ENCODE measurements at regions not wholly inside any gene's neighbourhood (a gene's known extent, or its start where the extent isn't known, plus 50 kb on each side); places are given as distances from the start of the nearest gene placed in this dataset.
"Not testable (repeated sequence)": the region's sequence is repeated elsewhere in the genome, so short reads cannot be mapped to it uniquely, and the experiment has no call there.

GRCh38 chr4:83905952-83906351 is 370.0 kb downstream of the GPAT3 start:
- ATAC-seq, result no peak
- no peak for DNase-seq (ENCODE audit: missing footprints)

DNA sequence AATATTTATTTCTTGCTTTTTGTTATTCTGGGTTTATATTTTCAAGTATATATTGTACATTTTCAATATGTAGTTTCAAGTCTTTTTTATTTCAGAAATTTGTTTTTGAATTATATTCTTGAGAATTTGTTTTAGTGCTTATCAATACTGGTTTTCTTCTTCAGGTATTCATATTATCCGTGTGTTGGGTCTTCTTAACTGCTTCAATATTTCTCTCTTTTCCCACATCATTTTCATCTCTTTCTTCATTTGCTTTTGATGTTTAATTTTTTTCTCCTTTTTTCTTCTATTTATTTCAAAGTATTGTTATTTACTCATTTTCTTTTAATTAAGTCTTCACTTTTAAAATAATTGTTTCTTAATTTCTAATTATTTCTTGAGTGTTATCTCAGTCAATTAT is 367.8 kb downstream of the GPAT3 start:
- intact Hi-C loops (cut with DNase I), result not testable (repeated sequence)

More at GRCh38 chr4:83905952-83906351, 370.0 kb downstream of the GPAT3 start:
- intact Hi-C loops (cut with DNase I), result no loop called here

GRCh38 chr4:83894831-83895230 is 358.9 kb downstream of the GPAT3 start:
- intact Hi-C loops (cut with DNase I), result no loop called here
- DNase-seq (ENCODE audit: missing footprints) (no peak), ATAC-seq (no peak)

More for the DNA sequence above, 367.8 kb downstream of the GPAT3 start:
- ATAC-seq; DNase-seq (ENCODE audit: missing footprints): not testable (repeated sequence)

GRCh38 chr4:83890816-83891215 is 354.9 kb downstream of the GPAT3 start:
- no peak for ATAC-seq
- intact Hi-C loops (cut with DNase I), result no loop called here
- no peak for DNase-seq (ENCODE audit: missing footprints)

- ATAC-seq (no peak), DNase-seq (ENCODE audit: missing footprints) (no peak)
- intact Hi-C loops (cut with DNase I), result no loop called here
Measured at GRCh38 chr4:83890231-83890630, 354.3 kb downstream of the GPAT3 start.

- DNase-seq (ENCODE audit: missing footprints) (no peak), ATAC-seq (no peak)
- intact Hi-C loops (cut with DNase I), result no loop called here
Measured at GRCh38 chr4:83889802-83890201, 353.9 kb downstream of the GPAT3 start.

- intact Hi-C loops (cut with DNase I), result no loop called here
- ATAC-seq, result no peak
- no peak for DNase-seq (ENCODE audit: missing footprints)
Measured at GRCh38 chr4:83885256-83886182, 349.6 kb downstream of the GPAT3 start.

DNA sequence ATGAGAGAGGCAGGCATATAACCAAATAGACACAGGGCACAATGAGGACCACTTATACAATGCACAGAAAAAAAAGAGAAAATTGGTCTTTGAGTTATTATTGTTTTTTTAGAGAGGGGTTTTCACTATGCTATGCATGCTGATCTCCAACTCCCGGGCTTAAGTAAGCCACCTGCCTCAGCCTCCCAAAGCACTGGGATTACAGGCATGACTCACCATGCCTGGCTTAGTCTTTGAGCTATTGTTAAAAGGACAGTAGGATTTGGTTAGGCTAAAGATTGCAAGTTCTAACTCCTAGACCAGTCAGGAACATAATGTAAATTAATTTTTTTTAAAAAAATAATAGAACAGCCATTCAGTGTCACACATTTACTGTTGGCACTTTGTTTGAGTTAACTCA is 340.1 kb downstream of the GPAT3 start:
- intact Hi-C loops (cut with DNase I), result no loop called here
- no peak for DNase-seq (ENCODE audit: missing footprints)
- ATAC-seq, result no peak

GRCh38 chr4:83875437-83875836 is 339.5 kb downstream of the GPAT3 start:
- DNase-seq (ENCODE audit: missing footprints), result no peak
- no peak for ATAC-seq
- intact Hi-C loops (cut with DNase I), result no loop called here

DNA sequence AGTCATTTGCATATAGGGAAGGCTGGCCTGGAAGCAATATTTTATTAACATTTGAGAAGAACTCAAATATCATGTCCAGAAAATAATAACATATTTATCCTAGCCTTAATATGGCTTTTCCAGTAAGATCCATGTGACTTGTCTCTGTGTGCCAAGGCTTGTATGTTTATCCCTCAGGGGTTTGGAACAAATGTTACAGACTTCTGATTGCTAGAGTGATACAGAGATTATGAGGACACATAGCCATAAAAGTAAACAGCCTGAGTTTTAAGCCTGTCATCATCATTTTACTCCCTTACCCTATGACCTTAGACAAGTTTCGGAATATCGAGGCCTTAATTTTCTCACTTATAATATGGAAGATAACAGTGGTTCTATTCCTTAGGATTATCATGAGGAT is 338.1 kb downstream of the GPAT3 start:
- intact Hi-C loops (cut with DNase I), result no loop called here
- ATAC-seq (no peak), DNase-seq (ENCODE audit: missing footprints) (no peak)

- intact Hi-C loops (cut with DNase I), result no loop called here
- DNase-seq (ENCODE audit: missing footprints) (no peak), ATAC-seq (no peak)
Measured at GRCh38 chr4:83870328-83870950, 334.5 kb downstream of the GPAT3 start.

GRCh38 chr4:83866834-83867621 is 331.1 kb downstream of the GPAT3 start:
- DNase-seq (ENCODE audit: missing footprints) (no peak), ATAC-seq (no peak)
- intact Hi-C loops (cut with DNase I), result no loop called here

DNA sequence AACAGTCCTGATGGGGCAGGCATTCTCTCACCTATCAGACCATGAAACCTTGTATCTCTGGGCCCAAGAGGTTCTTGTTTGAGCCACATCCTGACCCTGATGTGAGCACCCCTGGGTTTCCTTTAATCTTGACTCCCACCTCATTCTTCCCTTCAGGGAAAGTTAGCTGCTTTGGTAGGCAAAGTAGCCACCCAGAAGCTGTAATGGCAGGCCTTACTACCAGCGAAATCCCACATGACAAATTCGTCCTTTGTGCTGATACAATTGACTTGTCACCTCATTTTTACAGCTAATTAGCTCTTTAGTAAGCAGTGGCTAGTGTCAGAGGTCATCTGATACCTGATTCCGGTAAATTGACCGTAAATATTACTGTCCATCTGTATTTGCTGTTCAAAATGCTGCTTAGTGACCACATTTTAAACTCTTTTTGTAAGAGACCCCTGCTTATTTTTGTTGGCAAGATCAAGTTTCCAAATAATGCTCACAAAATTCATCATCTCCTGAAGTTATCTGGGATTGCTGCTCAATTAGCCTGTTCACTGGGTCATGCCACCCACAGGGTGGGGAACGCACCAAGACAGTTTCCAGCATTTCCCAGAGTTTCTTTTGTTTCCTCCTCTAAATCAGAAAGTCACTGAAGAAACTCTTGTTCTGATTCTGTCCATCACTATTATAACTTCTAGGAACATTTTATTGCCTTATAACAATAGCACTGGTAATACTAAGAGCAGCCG is 329.7 kb downstream of the GPAT3 start:
- ATAC-seq (no peak), DNase-seq (ENCODE audit: missing footprints) (no peak)
- intact Hi-C loops (cut with DNase I), result no loop called here

DNA sequence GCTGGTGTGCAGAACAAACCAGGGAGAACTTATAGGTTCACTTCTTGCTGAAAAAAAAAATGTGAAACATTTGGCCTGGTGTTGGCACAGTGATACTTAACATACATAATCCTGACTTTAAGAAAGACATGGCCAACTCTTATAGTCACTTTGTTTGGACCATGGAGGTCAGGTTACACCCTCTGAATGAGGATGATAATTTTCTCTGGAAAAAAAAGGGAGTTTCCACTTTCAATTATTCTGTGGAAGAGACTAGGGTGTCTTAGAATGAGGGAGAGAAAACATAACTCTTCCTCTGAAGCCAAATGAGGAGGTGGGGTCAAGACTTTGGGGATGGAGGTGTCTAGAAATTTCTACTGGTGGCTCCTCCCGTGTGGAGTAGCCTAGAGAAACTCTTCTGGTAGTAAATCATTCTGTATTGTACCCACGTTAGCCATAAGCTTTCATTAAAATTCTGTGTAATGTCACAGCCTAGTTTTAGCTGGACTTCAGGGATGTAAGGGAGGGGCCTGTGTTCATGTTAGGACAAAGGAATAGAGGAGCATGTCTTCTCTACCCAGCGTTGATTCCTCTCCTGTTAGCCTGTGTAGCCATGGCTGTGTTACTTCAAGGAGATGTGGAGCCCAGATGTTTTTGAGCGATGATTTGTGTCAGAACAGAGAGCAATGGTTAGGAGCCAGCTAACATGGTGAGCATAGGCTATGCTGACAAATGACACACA is 328.3 kb downstream of the GPAT3 start:
- ATAC-seq (no peak), DNase-seq (ENCODE audit: missing footprints) (no peak)
- intact Hi-C loops (cut with DNase I), result no loop called here

GRCh38 chr4:83862471-83862870 is 326.6 kb downstream of the GPAT3 start:
- intact Hi-C loops (cut with DNase I), result no loop called here
- ATAC-seq (no peak), DNase-seq (ENCODE audit: missing footprints) (no peak)

GRCh38 chr4:83860200-83860599 is 324.3 kb downstream of the GPAT3 start:
- DNase-seq (ENCODE audit: missing footprints) (no peak), ATAC-seq (no peak)
- intact Hi-C loops (cut with DNase I), result no loop called here

GRCh38 chr4:83858131-83858530 is 322.2 kb downstream of the GPAT3 start:
- intact Hi-C loops (cut with DNase I), result no loop called here
- DNase-seq (ENCODE audit: missing footprints) (no peak), ATAC-seq (no peak)

GRCh38 chr4:83855044-83855443 is 319.1 kb downstream of the GPAT3 start:
- intact Hi-C loops (cut with DNase I), result no loop called here
- ATAC-seq (no peak), DNase-seq (ENCODE audit: missing footprints) (no peak)
